GM12878 (cell line): ENCODE measurements at regions not wholly inside any gene's neighbourhood (a gene's known extent, or its start where the extent isn't known, plus 50 kb on each side); places are given as distances from the start of the nearest gene placed in this dataset.

Source experiments
- ATAC-seq: fragments of 200-7000 bp; cut with Tn5 transposase; 3 replicates; pipeline ENCODE4 v1.9.1; 2020; ENCODE audit warnings: mild to moderate bottlenecking, moderate library complexity
- BruUV-seq: library from RNA; stranded (reverse); fragments of 400-500 nt; replicated peaks from 2 replicates; lab custom pipeline; 2021; lab: Mats Ljungman, UMichigan
- CTCF ChIA-PET: fragments of 300-600 bp; sonication (Branson Sonifier 250); formaldehyde crosslinking; extraction: SDS; loops from one replicate; lab custom pipeline; 2021; ENCODE audit warnings: inconsistent platforms; lab: Yijun Ruan, JAX
- POLR2A ChIA-PET: fragments of 350-600 bp; formaldehyde crosslinking; extraction: SDS; loops from one replicate; lab custom pipeline; 2021; ENCODE audit warnings: inconsistent platforms; lab: Charles Lee
- RAD21 ChIA-PET: fragments of 300-600 bp; sonication (Branson Sonifier 250); formaldehyde crosslinking; loops from one replicate; lab custom pipeline; 2023; ENCODE audit warnings: antibody characterized with exemption; ENCODE audit not compliant: unreplicated experiment; lab: Charles Lee
- SMC1A ChIA-PET: fragments of 300-600 bp; sonication (Branson Sonifier 250); formaldehyde crosslinking; loops from one replicate; lab custom pipeline; 2023; ENCODE audit not compliant: unreplicated experiment, uncharacterized antibody; lab: Charles Lee
- DNase-seq: peaks from one replicate; pipeline ENCODE4 v3.0.0-alpha.2; 2011; ENCODE audit warnings: low read depth, low spot score
- FAIRE-seq: peaks from 3 replicates; lab custom pipeline; 2011; peaks lifted over from hg19 to GRCh38; lab: Jason Lieb, UNC
- H2AFZ ChIP-seq: 2 replicates; pipeline ENCODE4 v1.6.0; 2011; ENCODE audit warnings: low read depth, low read length, control low read depth; ENCODE audit not compliant: control insufficient read depth
- H3K27ac ChIP-seq: 2 replicates; pipeline ENCODE4 v1.5.1; 2011; ENCODE audit warnings: control low read depth; ENCODE audit not compliant: control insufficient read depth, insufficient read depth
- H3K27me3 ChIP-seq, 2 experiments: replicated peaks in 1 of 2; 2 replicates each; pipeline versions ENCODE4 v1.6.0 to v1.6.1; 2011; ENCODE audit warnings: low read length in 1 of 2; ENCODE audit not compliant: control insufficient read depth in 2 of 2, insufficient read depth in 2 of 2
- H3K36me3 ChIP-seq, 2 experiments: 2 replicates each; pipeline ENCODE4 v1.5.1; 2011; ENCODE audit warnings: low read length in 1 of 2; ENCODE audit not compliant: control insufficient read depth in 2 of 2, insufficient read depth in 2 of 2
- H3K4me1 ChIP-seq: 2 replicates; pipeline ENCODE4 v1.6.1; 2011; ENCODE audit warnings: mild to moderate bottlenecking, low read length, moderate library complexity, mixed read lengths; ENCODE audit not compliant: control insufficient read depth, insufficient read depth
- H3K4me2 ChIP-seq: 2 replicates; pipeline ENCODE4 v1.6.0; 2011; ENCODE audit warnings: control low read depth; ENCODE audit not compliant: control insufficient read depth, insufficient read depth
- H3K4me3 ChIP-seq: fragments of 200-600 bp; sonication (generic); 2 replicates; pipeline ENCODE4 v1.5.1; 2016
- H3K79me2 ChIP-seq: 2 replicates; pipeline ENCODE4 v1.6.0; 2011; ENCODE audit warnings: low read length; ENCODE audit not compliant: control insufficient read depth, insufficient read depth
- H3K9ac ChIP-seq: 2 replicates; pipeline ENCODE4 v1.8.0; 2011; ENCODE audit warnings: low read length, control low read depth, mixed read lengths; ENCODE audit not compliant: control insufficient read depth, insufficient read depth
- H3K9me3 ChIP-seq: replicated peaks from 3 replicates; pipeline ENCODE4 v1.5.1; 2011; ENCODE audit warnings: mild to moderate bottlenecking, low read length; ENCODE audit not compliant: control insufficient read depth, insufficient read depth
- H4K20me1 ChIP-seq: 2 replicates; pipeline ENCODE4 v1.6.0; 2011; ENCODE audit not compliant: control insufficient read depth, insufficient read depth
- CHD2 ChIP-seq: IDR thresholded peaks from 2 replicates; pipeline ENCODE4 v1.6.1; 2011; ENCODE audit warnings: low read depth, low read length, improper control_type of control experiment, borderline replicate concordance
- DPF2 ChIP-seq: fragments of 450-650 bp; IDR thresholded peaks from 2 replicates; pipeline ENCODE4 v1.6.1; 2017; ENCODE audit warnings: mild to moderate bottlenecking
- EED ChIP-seq: sonication (generic); IDR thresholded peaks from 2 replicates; pipeline ENCODE4 v1.6.1; 2016; ENCODE audit warnings: antibody characterized with exemption, low read depth
- EGR1 ChIP-seq, 2 experiments: IDR thresholded peaks; 1 replicate in 1 of 2; 2 replicates in 1 of 2; pipeline ENCODE4 v1.6.1; 2011 to 2012; ENCODE audit warnings: low read depth in 2 of 2, low read length in 2 of 2, borderline replicate concordance in 1 of 2, mild to moderate bottlenecking in 1 of 2, moderate library complexity in 1 of 2
- EP300 ChIP-seq, 2 experiments: fragments of 150-350 bp in 1 of 2; IDR thresholded peaks; 2 replicates each; pipeline ENCODE4 v1.6.1; 2011 to 2012; ENCODE audit warnings: low read depth in 2 of 2, low read length in 2 of 2, borderline replicate concordance in 1 of 2, improper control_type of control experiment in 1 of 2, inconsistent platforms in 1 of 2; ENCODE audit not compliant: control insufficient read depth in 1 of 2
- FOXK2 ChIP-seq: fragments of 450-650 bp; IDR thresholded peaks from 2 replicates; pipeline ENCODE4 v1.6.1; 2017; ENCODE audit warnings: mild to moderate bottlenecking, moderate library complexity
- GABPA ChIP-seq: IDR thresholded peaks from 2 replicates; pipeline ENCODE4 v1.6.1; 2014; ENCODE audit warnings: antibody characterized with exemption, low read depth, mild to moderate bottlenecking, inconsistent platforms
- IRF3 ChIP-seq: fragments of 450-650 bp; IDR thresholded peaks from 2 replicates; pipeline ENCODE4 v1.6.1; 2014; ENCODE audit warnings: mild to moderate bottlenecking
- JUND ChIP-seq: IDR thresholded peaks from 2 replicates; pipeline ENCODE4 v1.6.1; 2012; ENCODE audit warnings: low read depth, mild to moderate bottlenecking, low read length, improper control_type of control experiment, moderate library complexity
- MEF2A ChIP-seq: IDR thresholded peaks from 2 replicates; pipeline ENCODE4 v1.6.1; 2011; ENCODE audit warnings: low read depth, mild to moderate bottlenecking, low read length, moderate library complexity; ENCODE audit not compliant: insufficient read depth
- MTA2 ChIP-seq: fragments of 450-650 bp; IDR thresholded peaks from 2 replicates; pipeline ENCODE4 v1.6.1; 2016; ENCODE audit warnings: low read depth, mild to moderate bottlenecking, moderate library complexity
- MXI1 ChIP-seq: fragments of 150-350 bp; IDR thresholded peaks from 2 replicates; pipeline ENCODE4 v1.6.1; 2011; ENCODE audit warnings: low read depth, mild to moderate bottlenecking, inconsistent platforms, low read length, improper control_type of control experiment
- NFYA ChIP-seq: IDR thresholded peaks from 2 replicates; pipeline ENCODE4 v1.6.1; 2011; ENCODE audit warnings: low read depth, mild to moderate bottlenecking, low read length, improper control_type of control experiment, borderline replicate concordance
- POLR2AphosphoS2 ChIP-seq: IDR thresholded peaks from 2 replicates; pipeline ENCODE4 v1.6.1; 2011; ENCODE audit warnings: low read depth, mild to moderate bottlenecking, low read length, improper control_type of control experiment, moderate library complexity
- PRDM15 ChIP-seq: fragments of 450-650 bp; formaldehyde crosslinking; IDR thresholded peaks from 2 replicates; pipeline ENCODE4 v1.4.0; 2020; ENCODE audit warnings: mild to moderate bottlenecking, moderate library complexity
- SMC3 ChIP-seq: IDR thresholded peaks from 2 replicates; pipeline ENCODE4 v1.6.1; 2011; ENCODE audit warnings: low read length, improper control_type of control experiment, borderline replicate concordance
- TCF3 ChIP-seq: IDR thresholded peaks from 2 replicates; pipeline ENCODE4 v1.6.1; 2012; ENCODE audit warnings: low read depth, mild to moderate bottlenecking, low read length, borderline replicate concordance; ENCODE audit not compliant: insufficient read depth
- ZNF24 ChIP-seq: fragments of 450-650 bp; IDR thresholded peaks from 2 replicates; pipeline ENCODE4 v1.6.1; 2017; ENCODE audit warnings: antibody characterized with exemption, mild to moderate bottlenecking
- ZNF622 ChIP-seq: fragments of 450-650 bp; IDR thresholded peaks from 2 replicates; pipeline ENCODE4 v1.6.1; 2017; ENCODE audit warnings: mild to moderate bottlenecking, inconsistent platforms
- in situ Hi-C: fragments of 300-500 bp; cut with MboI; formaldehyde crosslinking; loops from 9 replicates; pipeline ENCODE4 v1.14.3; 2018; ENCODE audit warnings: mixed read lengths
- intact Hi-C: fragments of 100-400 bp; cut with micrococcal nuclease; formaldehyde crosslinking; loops from one replicate; pipeline ENCODE4 v1.14.2; 2022; ENCODE audit not compliant: unreplicated experiment

- Histone ChIP-seq H2AFZ (no peak overlapping the region), H3K27ac (no peak overlapping the region), H3K4me2 (no peak overlapping the region), H3K79me2 (no peaks in the 10 kb centered on the region), H3K4me1 (no peaks in the 10 kb centered on the region), H3K9ac (no peak overlapping the region), H3K36me3 (no peaks in the 10 kb centered on the region), H3K27me3 (no peaks in the 10 kb centered on the region), H4K20me1 (no peaks in the 10 kb centered on the region), H3K9me3 (no peaks in the 10 kb centered on the region), H3K4me3 (no peak overlapping the region)
- CTCF ChIA-PET: interaction anchor here (0.6 kb wide), 1 partner anchor 103 kb away, joined by 3 read pairs; no protein-coding TSS in a partner anchor
- DNase-seq: no peak
- no peak for ATAC-seq
- TF ChIP-seq CHD2: no peak
- TF ChIP-seq SMC3: no peak
- no peak for TF ChIP-seq GABPA
- no peak for TF ChIP-seq JUND
- no peak for TF ChIP-seq ZNF622
- no peak for TF ChIP-seq TCF3
- no peak for TF ChIP-seq MXI1
- TF ChIP-seq POLR2AphosphoS2: no peak
- no peak for TF ChIP-seq DPF2
- TF ChIP-seq ZNF24: no peak
- TF ChIP-seq EED: no peak
- no peak for TF ChIP-seq IRF3
- no peak for TF ChIP-seq EGR1 (IDR thresholded peaks at IDR 0.05; ENCODE audit: borderline replicate concordance in 1 of 2, low read depth in 2 of 2, low read length in 2 of 2)
- no peak for TF ChIP-seq PRDM15 (CRISPR knock-in tag)
- no peak for TF ChIP-seq MEF2A
- TF ChIP-seq EP300 (IDR thresholded peaks at IDR 0.05; ENCODE audit: borderline replicate concordance in 1 of 2, control insufficient read depth in 1 of 2, low read depth in 2 of 2, low read length in 2 of 2): no peak
- no peak for TF ChIP-seq NFYA
- TF ChIP-seq FOXK2: no peak
- no peak for TF ChIP-seq MTA2
- RAD21 ChIA-PET: no interaction called here
- no TSS peak for BruUV-seq
- no peak for FAIRE-seq
- intact Hi-C loops: no loop called here
- in situ Hi-C loops: no loop called here
- POLR2A ChIA-PET: no interaction called here
- SMC1A ChIA-PET: interaction anchor here (1.6 kb wide), 1 partner anchor 121 kb away, joined by 3 read pairs; no protein-coding TSS in a partner anchor
These were observed 577.4 kb downstream of the CBLN2 start for GRCh38 chr18:71966791-71967190.
